Sigmoid colon (tissue), 4 donors: ENCODE measurements at regions not wholly inside any gene's neighbourhood (a gene's known extent, or its start where the extent isn't known, plus 50 kb on each side); places are given as distances from the start of the nearest gene placed in this dataset.

Source experiments
- EP300 ChIP-seq, 4 donors: sonication (generic); formaldehyde crosslinking; IDR thresholded peaks; one replicate each; pipeline ENCODE4 v1.6.1; 2017; ENCODE audit warnings: antibody characterized with exemption in 4 of 4
- POLR2A ChIP-seq, 2 donors: fragments of 450-650 bp; IDR thresholded peaks; one replicate each; pipeline ENCODE4 v1.6.1; 2016; ENCODE audit warnings: antibody characterized with exemption in 2 of 2, mild to moderate bottlenecking in 2 of 2, moderate library complexity in 2 of 2
- POLR2AphosphoS5 ChIP-seq, 4 donors: sonication (generic); formaldehyde crosslinking; IDR thresholded peaks; one replicate each; pipeline ENCODE4 v1.6.1; 2017; ENCODE audit warnings: antibody characterized with exemption in 4 of 4
- TF ChIP-seq, protein P1 (sequence below), 4 experiments: fragments of 450-650 bp in 3 of 4; fragments of 200-600 bp in 1 of 4; IDR thresholded peaks; one replicate each; pipeline ENCODE4 v1.5.1; 2016 to 2019; ENCODE audit warnings: antibody characterized with exemption in 4 of 4, mild to moderate bottlenecking in 3 of 4, moderate library complexity in 2 of 4

GRCh38 chrY:18958846-18959245 is 185.3 kb upstream of the HSFY2 start:
- TF ChIP-seq, protein P1, sequence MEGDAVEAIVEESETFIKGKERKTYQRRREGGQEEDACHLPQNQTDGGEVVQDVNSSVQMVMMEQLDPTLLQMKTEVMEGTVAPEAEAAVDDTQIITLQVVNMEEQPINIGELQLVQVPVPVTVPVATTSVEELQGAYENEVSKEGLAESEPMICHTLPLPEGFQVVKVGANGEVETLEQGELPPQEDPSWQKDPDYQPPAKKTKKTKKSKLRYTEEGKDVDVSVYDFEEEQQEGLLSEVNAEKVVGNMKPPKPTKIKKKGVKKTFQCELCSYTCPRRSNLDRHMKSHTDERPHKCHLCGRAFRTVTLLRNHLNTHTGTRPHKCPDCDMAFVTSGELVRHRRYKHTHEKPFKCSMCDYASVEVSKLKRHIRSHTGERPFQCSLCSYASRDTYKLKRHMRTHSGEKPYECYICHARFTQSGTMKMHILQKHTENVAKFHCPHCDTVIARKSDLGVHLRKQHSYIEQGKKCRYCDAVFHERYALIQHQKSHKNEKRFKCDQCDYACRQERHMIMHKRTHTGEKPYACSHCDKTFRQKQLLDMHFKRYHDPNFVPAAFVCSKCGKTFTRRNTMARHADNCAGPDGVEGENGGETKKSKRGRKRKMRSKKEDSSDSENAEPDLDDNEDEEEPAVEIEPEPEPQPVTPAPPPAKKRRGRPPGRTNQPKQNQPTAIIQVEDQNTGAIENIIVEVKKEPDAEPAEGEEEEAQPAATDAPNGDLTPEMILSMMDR (IDR thresholded peaks at IDR 0.05): no peak
- TF ChIP-seq POLR2A (IDR thresholded peaks at IDR 0.05): no peak
- no peak for TF ChIP-seq EP300 (IDR thresholded peaks at IDR 0.05)
- no peak for TF ChIP-seq POLR2AphosphoS5 (IDR thresholded peaks at IDR 0.05)
